ENCODE measurements at regions not wholly inside any gene's neighbourhood (a gene's known extent, or its start where the extent isn't known, plus 50 kb on each side); places are given as distances from the start of the nearest gene placed in this dataset.

DNA sequence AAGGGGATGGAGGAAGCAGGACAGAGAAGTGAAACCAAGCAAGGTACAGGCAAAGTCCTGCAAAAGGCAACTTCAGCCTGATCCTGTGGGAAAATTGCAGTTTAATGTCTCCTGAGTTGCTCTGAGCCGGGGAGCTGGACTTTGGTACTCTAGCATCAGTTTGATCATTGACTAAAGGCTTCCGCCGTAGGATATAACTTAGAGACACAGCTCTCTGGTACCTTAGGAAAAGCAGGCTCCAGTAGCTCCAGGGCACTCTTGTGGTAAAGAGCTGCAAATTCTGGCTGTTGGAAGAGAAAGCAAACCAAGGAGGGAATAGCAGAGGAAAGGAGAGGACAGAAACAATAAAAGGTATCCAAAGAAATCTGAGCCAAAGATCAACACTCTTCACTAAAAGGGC is 521.1 kb downstream of the PLOD2 start:
- TF ChIP-seq, protein P1, sequence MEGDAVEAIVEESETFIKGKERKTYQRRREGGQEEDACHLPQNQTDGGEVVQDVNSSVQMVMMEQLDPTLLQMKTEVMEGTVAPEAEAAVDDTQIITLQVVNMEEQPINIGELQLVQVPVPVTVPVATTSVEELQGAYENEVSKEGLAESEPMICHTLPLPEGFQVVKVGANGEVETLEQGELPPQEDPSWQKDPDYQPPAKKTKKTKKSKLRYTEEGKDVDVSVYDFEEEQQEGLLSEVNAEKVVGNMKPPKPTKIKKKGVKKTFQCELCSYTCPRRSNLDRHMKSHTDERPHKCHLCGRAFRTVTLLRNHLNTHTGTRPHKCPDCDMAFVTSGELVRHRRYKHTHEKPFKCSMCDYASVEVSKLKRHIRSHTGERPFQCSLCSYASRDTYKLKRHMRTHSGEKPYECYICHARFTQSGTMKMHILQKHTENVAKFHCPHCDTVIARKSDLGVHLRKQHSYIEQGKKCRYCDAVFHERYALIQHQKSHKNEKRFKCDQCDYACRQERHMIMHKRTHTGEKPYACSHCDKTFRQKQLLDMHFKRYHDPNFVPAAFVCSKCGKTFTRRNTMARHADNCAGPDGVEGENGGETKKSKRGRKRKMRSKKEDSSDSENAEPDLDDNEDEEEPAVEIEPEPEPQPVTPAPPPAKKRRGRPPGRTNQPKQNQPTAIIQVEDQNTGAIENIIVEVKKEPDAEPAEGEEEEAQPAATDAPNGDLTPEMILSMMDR (IDR thresholded peaks at IDR 0.05), result no peak
- no peak for TF ChIP-seq POLR2A (IDR thresholded peaks at IDR 0.05)
